GM21515 (cell line): ENCODE measurements at regions not wholly inside any gene's neighbourhood (a gene's known extent, or its start where the extent isn't known, plus 50 kb on each side); places are given as distances from the start of the nearest gene placed in this dataset.
"Not testable (repeated sequence)": the region's sequence is repeated elsewhere in the genome, so short reads cannot be mapped to it uniquely, and the experiment has no call there.

Source experiments
- ATAC-seq: cut with Tn5 transposase; IDR thresholded peaks from one replicate; pipeline ENCODE4 v1.9.1; 2021; ENCODE audit not compliant: unreplicated experiment

DNA sequence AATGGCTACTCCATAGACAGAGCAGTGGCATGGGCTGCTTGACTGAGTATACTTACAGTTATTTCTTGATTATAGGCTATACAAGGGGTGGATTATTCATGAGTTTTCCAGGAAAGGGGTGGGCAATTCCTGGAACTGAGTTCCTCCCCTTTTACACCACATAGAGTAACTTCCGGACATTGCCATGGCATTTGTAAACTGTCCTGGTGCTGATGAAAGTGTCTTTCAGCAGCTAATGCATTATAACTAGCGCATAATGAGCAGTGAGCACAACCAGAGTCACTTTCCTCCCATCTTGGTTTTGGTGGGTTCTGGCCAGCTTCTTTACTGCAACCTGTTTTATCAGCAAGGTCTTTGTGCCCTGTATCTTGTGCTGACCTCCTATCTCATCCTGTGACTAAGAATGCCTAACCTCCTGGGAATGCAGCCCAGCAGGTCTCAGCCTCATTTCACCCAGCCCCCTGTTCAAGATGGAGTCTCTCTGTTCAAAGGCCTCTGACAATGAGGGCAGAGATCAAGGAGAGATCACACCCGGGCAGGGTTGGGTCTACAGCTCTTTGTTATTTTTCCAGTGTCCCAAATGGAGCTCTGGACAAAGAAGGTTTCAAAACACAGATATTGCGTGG, 468.4 kb upstream of the PRKX start:
- ATAC-seq: no peak

DNA sequence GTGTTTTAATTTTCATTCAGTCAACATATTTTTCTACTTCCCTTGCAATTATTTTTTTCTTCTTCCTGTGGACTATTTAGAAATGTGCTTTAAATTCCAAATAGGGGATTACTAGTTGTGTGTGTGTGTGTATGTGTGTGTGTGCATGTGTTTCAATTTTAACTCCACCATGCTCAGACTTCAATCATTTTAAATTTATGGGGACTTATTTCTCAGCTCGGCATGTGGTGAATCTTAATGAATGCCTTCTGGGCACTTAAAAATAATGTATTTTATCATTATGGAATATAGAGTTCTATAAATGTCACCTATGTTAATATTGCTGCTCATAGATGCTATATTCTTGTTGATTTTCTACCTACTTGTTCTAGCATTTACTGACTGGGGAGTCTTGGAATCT, 465.6 kb upstream of the PRKX start:
- ATAC-seq: no peak

DNA sequence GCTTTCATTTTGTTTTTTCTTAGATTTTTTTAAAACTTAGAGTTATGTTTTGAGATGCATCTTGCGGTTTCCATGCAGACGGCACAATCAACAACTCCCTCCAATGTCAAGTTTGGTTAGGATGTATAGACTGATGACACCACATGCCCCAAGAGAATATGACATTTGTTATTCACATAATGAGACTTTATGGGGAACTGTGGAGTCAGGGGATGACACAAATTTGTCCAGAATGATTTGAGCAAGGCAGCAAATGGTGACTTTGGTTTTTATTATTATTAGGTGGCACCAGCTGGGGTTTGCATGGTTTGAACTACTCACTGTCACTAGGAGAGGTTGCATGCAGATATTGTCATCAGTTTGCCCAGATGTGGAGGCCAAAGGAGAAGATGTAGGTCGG, 461.8 kb upstream of the PRKX start:
- no peak for ATAC-seq

DNA sequence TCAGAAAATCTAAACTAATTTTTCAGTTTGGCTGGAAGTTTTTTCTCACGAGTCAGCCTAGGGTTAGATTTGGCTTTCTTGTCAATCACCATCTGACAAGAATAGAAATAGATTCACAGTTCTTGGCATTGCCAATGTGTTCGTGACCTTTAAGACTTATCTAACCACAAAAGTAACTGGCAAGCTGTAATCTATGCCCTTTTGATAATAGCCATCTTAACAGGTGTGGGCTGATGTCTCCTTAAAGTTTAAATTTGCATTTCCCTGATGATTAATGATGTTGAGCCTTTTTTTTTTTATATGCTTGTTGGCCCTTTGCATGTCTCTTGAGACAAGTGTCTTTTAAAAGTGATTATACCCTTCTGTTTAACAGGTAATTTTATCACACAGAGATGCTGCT, 460.3 kb upstream of the PRKX start:
- ATAC-seq: no peak

DNA sequence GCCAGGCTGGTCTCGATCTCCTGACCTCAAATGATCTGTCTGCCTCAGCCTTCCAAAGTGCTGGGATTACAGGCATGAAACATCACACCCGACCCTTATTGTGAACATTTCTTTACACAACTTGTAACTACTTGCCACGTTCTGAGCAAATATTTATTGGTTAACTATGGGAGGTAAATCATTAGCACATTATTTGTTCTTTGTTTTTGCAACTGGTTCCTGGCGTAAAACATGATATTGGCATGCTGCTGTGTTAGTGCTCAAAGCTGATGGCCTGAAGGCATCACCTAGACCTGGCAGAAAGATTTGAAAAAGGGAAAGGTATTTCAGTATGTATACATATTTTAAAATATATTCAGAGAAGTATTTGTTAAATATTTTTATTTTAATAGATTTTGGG, 438.3 kb upstream of the PRKX start:
- no peak for ATAC-seq

DNA sequence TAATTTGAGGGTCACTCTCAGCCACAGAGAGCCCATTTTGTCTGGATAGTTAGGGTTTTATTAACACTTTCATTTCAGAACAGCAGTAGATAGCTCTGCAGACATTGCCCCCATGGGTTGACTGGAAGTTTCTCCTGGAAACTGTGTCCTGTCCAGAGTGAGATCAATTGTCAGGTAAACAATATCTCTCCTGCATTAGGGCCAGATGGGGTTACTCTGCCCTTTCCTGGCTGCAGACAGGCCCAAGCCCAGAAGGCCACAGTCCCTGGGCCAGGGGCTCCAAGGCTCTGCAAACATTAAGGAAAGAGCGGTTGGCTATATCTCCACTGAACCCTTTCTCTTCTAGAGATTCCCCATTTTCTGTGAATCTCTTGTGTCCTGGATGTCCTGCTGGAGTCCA, 436.8 kb upstream of the PRKX start:
- no peak for ATAC-seq

DNA sequence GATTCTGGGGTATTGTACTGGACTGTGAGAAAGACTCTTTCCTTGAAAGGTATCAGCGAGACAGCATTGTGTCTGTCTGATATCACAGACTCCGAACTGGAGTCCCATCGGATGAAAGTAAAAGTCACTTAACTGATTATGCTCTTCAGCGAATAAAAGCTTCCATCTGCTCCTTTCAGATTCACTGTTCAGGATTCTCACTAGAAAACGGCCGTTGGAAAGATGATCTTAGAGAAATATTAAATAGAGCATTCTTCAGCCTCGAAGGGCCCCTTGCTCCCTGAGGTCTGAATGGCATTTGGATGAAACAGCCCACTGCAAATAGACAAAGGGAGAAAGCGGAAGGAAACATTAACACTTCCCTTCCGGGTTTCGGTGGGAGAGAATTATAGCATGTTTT, 416.2 kb upstream of the PRKX start:
- no peak for ATAC-seq

DNA sequence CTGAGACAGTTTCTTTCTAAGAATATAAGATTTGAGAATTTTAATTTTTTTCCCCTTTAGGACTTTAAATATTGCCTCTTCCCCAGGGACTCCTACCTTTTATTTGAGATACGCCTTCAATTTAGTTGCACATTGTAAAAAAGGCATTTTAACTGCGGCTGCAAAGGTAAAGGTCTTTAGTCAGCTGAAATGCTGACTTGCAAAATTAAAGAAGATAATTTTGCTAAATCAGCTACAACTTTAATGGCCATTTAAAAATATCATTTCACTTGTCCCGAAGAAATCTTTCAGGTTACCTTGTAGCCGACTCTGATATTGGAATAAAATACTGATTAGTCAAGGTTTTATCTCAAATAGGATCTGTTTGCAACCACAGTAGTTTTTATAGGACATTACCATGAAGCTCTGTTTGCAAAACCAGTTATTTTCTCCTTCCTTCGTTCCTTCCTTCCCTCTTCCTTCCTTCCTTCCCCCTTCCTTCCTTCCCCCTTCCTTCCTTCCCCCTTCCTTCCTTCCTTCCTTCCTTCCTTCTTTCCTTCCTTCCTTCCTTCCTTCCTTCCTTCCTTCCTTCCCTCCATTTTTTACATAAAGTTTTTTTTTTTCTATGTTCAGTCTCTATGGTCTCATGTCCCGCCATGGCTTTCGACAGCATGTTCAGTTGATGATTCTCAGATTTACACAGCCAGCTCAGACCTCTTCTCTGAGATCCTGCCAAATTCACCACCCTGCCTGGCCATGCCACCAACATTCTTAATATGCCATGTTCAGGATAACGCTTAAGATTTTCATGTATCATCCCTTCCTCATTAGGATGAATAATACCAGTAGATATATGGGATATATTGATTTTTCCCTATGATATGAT, 405.4 kb upstream of the PRKX start:
- ATAC-seq: no peak

DNA sequence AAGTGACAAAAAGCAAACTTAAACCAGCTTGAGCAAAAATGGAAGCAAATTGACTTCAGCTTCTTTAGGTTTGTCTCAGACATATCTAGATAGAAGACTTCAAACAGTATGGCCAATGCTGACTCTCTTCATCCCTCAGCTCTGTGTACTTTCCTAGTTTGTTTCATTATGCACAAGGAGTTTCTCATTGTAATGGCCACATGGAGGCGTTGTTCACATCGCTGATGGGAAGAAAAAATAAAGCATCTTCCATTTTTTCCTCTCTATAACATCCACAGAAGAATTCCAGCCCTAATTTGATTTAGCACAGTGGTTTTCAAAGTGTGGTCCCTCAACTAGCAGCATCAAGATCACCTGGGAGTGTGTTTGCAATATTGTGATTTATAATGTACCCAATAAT, 397.5 kb upstream of the PRKX start:
- ATAC-seq: no peak

DNA sequence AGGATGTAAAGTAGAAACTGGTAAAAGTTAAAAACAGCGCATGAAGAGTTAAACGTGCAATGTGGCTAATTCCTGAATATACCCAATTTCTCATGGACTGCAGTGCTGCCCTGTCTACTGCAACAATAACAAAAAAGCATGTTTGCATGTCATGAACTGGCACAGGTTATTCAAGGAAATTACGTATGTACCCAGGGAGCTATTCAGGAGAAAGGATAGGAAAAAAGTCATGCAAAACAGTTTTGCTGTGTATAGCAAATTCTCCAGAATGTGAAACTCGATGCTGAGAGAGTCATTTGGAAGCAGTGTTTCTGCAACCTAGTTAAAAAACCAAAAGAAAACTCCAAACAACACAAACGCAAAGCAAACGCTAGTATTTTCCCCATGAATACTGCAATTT, 381.5 kb upstream of the PRKX start:
- no peak for ATAC-seq

DNA sequence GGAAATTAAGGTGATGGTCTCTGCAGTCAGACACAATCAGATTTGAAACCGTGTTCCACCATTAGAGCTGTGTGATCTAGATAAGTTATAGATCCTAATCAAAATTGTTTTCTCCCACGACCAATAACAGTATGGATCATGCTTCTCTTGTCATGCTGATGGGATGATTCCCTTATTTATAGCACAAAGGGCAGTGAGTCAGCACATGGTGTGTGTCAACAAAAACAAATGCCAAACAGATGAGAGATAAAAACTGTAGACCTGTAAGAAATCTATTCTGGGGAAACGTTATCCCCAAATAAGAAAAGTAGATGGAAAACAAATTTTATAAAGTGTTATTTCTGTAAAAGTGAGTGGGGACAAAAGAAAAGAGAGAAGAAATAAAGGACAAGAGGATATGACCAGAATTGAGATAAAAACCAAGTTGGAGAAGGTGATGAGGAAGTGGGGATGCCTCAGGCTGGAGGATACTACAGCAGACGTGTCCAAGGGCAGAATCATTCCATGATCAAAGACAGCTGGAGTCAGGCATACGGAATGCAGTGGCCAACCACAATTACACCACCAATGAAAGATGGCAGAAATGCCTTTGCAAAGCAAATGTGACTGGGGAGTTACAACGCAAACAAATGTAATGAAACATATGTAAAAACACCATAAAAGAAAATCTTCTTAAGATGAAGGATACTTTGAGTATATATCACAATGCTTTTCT, 377.8 kb upstream of the PRKX start:
- no peak for ATAC-seq

DNA sequence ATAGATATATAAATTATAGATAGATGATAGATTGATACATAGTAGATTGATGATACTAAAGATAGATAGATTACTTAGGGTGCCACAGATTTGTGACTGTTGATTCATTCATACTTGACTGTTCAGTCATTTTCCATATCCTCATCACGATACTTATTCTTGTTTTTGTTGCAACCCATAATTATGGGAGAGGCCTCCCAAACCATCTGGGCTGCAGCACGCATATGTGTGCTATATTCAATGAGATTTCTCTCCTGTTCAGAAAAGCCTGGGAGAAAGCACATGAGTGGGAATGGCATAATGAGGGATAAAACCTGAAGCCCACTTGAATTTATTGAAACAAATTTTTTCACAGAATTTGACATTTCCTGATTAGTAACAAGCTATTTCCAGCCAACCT, 346.4 kb upstream of the PRKX start:
- no peak for ATAC-seq

DNA sequence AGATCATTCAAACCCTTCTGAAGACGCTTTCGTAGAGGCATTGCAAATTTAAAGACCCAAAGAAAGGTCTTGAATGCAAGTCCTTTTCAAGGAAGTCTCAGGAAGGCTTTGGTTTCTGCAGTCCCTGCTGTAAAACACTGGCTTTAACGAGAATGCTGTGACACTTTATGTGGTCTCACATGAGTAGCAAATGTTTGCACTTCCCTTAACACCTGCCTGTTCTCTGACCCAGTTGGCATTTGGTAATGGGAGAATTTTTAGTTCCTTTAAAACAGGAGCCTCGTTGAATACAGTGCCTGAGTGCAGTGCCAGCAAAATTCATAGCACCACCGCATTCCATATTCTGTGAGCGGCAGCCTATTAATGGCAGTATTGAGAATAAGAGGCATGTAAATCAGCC, 330.5 kb upstream of the PRKX start:
- ATAC-seq: no peak

DNA sequence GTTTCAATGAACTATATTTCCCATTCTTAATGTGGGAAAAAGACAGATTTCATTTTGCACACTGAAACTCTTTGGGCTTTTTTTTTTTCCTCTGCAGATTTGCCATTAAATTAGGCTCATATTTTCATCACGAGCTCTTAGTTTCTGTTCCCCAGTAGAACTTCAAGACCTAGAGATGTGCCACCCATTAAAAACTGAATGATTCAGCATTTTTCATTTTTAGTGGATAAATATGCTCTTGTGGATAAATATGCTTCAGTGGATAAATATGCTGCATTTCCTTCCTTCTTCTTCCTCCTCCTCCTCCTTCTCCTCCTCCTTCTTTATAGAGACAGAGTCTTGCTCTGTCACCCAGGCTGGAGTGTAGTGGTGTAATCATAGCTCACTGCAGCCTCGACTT, 322.4 kb upstream of the PRKX start:
- no peak for ATAC-seq

DNA sequence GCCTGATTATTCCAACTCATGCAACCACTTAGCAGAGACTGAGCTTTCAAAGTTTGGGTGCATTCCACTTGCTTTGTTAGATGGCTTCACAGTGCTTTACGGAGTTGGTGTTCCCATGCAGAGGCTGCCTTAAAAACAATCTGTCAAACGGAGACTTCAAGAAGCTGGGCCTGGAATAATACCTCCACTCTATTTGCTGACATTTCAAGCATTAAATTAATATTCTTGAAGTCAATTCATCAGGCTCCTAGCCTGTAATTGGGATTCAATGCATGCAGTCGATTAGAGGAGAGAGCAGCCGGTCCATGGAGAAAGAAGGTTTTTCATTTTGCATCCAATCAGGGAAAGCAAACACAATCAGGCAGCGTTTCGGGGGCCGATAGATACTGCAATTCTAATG, 314.7 kb upstream of the PRKX start:
- no peak for ATAC-seq

DNA sequence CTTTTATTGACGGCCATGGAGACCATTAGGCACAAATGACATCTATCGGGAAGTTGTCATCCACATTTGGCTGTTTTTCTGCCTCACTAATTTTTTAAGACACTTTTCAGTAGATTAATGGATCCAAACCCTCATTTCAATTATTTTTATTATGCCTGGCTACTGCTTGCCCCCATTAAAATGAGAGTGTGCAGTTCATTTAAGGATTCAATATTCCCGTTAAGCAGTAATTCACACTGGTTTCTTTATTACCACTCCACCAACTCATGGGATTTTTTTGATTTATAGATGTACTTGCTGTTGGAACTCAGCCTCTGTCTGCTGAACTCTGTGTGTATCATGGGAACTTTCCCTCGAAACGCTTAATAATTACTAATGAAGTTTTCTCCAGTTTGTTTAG, 291.8 kb upstream of the PRKX start:
- ATAC-seq: no peak

DNA sequence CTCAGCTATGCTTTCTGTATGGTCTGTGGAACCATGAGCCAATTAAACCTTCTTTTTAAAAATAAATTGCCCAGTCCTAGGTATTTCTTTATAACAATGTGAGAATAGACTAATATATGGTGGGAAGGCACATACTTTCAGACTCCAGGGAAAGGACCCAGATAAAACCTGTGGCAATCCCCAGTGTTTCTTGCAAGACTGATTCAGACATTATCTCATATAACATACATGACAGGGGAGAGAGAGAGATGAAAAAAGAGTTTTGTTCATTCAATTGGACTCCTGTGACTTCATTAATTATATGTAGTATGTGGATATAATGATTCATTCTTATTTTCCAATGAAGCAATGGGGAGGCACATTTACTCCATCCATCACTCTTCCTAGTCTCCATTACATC, 291.4 kb upstream of the PRKX start:
- no peak for ATAC-seq

DNA sequence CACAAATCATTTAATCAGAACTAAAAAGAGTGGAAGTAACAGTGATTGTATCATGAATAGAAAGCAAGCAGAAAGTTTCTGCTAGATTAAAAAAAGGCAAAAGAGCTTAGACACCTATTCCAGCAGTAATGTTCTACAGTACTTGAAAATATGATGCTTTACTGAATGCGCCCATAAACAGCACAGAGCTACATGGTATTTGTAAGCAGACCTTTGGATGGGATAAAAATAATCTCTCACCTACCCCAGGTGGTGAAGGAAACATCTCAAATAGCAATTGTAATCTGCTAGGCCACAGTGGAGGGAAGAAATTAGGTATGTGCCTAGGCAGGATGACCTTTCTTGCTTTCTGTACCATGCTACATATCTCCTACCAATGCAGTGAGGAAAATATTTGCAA, 280.9 kb upstream of the PRKX start:
- no peak for ATAC-seq

DNA sequence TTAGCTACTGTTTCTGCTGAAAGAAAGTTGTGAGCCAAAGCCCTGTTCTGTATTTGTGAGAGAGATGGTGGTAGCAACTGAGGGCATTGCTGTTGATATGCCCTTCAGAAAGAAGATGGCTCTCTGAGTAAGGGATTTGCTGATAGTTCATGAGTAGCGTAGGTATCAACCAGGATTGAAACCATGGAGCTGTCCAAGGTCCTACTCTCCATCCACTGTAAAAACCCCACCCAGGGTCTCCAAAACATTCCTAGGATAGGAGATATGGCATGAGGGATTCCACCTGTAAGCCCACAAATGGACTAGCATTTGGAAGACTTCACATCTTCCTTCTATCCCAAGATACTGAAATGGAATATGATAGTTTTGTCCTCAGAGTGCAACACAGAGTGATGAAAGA, 277.1 kb upstream of the PRKX start:
- no peak for ATAC-seq

DNA sequence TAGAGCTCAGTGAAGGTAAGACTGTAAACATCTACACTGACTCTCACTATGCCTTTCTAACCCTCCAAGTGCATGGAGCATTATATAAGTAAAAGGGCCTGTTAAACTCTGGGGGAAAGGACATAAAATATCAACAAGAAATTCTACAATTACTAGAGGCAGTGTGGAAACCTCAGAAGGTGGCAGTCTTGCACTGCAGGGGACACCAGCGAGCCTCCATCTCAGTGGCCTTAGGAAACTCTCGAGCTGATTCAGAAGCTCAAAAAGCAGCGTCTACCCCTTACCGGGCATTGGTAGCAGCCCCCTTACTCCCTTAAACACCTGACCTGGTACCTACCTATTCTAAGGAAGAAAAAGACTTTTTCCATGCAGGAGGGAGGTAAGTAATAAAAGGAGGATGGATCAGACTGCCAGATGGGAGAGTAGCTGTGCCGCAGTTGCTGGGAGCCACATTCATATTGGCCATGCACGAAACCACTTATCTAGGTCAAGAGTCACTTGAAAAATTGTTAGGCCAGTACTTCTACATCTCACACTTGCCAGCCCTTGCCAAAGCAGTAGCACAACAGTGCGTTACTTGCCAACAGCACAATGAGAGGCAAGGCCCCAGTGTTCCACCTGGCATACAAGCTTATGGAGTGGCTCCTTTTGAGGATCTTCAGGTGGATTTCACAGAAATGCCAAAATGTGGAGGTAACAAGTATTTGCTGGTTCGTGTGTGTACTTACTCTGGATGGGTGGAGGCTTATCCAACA, 258.8 kb upstream of the PRKX start:
- ATAC-seq: not testable (repeated sequence)

DNA sequence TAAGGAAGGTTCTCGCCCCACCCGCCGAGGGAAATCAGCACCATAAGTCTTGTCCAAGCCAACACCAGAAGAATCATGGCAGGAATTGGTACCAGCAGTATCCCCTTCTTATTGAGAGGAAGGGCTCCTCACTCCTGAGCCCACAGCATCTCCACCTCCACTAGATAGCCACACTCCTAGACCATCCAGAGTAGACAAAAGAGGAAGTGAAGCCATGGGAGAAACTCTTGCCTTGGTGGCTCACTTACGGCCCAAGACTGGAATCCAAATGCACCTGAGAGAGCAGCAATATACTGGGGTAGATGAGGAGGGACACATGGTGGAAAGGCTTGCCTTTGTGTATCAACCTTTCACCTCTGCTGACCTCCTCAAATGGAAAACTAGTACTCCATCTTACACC, 255.3 kb upstream of the PRKX start:
- ATAC-seq: no peak

DNA sequence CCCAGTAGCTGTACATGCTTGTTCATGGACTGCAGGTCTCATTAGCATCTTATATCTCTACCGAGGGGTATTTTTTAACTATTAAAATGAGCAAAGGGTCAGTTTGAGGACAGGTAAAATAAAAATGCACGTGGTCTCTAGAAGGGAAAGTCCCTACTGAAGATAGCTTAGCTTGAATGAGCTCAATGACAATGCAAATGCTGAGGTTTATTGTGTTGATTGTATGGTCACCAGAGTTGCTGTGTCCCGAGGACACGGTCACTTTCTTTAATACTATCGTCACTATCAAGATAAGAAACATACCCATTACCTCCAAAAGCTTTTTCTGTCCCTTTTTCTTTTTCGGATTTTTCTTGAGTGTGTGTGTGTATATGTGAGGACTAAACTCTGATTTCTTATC, 250.5 kb upstream of the PRKX start:
- no peak for ATAC-seq
